ENCODE measurements at regions not wholly inside any gene's neighbourhood (a gene's known extent, or its start where the extent isn't known, plus 50 kb on each side); places are given as distances from the start of the nearest gene placed in this dataset.

- TF ChIP-seq POLR2A (IDR thresholded peaks at IDR 0.05) (no peak), CTCF (IDR thresholded peaks at IDR 0.05) (no peak)
These were observed 264.6 kb upstream of the DAAM1 start for GRCh38 chr14:58923751-58924405.
